ENCODE measurements at regions not wholly inside any gene's neighbourhood (a gene's known extent, or its start where the extent isn't known, plus 50 kb on each side); places are given as distances from the start of the nearest gene placed in this dataset.

GRCh38 chr4:52317981-52318380 lies 266.9 kb downstream of the SPATA18 start:
- TF ChIP-seq CBX8 (IDR thresholded peaks at IDR 0.05) (no peak), MYC (IDR thresholded peaks at IDR 0.05; ENCODE audit: borderline replicate concordance, low read length) (no peak), RFX5 (IDR thresholded peaks at IDR 0.05) (no peak), CTCF (IDR thresholded peaks at IDR 0.05) (no peak), JUN (IDR thresholded peaks at IDR 0.05) (no peak), ATOH8 (CRISPR knock-in tag; IDR thresholded peaks at IDR 0.05; ENCODE audit: low read depth) (no peak), POLR2A (IDR thresholded peaks at IDR 0.05; ENCODE audit: low read length) (no peak), ELK1 (IDR thresholded peaks at IDR 0.05; ENCODE audit: low read depth, low read length) (no peak), EP300 (IDR thresholded peaks at IDR 0.05) (no peak), CHD2 (IDR thresholded peaks at IDR 0.05; ENCODE audit: low read length, partially characterized antibody) (no peak), REST (IDR thresholded peaks at IDR 0.05) (no peak), ESRRA (IDR thresholded peaks at IDR 0.05; ENCODE audit: borderline replicate concordance, low read length) (no peak)
